Neural crest cell (in vitro differentiated cells): ENCODE measurements at regions not wholly inside any gene's neighbourhood (a gene's known extent, or its start where the extent isn't known, plus 50 kb on each side); places are given as distances from the start of the nearest gene placed in this dataset.

ENCODE experiments used
- DNase-seq: peaks from one replicate; pipeline ENCODE4 v3.0.0; 2021; ENCODE audit warnings: low read depth, mixed read lengths, low spot score
- H3K27ac Mint-ChIP-seq: one replicate; pipeline ENCODE4 v1.8.0; 2021; ENCODE audit warnings: mild to moderate bottlenecking, mixed read lengths; ENCODE audit not compliant: unreplicated experiment
- H3K27me3 Mint-ChIP-seq: 2 replicates; pipeline ENCODE4 v1.8.0; 2021; ENCODE audit warnings: low read depth, mild to moderate bottlenecking, mixed read lengths
- H3K36me3 Mint-ChIP-seq: 2 replicates; pipeline ENCODE4 v1.8.0; 2021; ENCODE audit warnings: low read depth, mild to moderate bottlenecking, mixed read lengths
- H3K4me1 Mint-ChIP-seq: 2 replicates; pipeline ENCODE4 v1.8.0; 2021; ENCODE audit warnings: mixed read lengths
- H3K4me3 Mint-ChIP-seq: one replicate; pipeline ENCODE4 v1.8.0; 2021; ENCODE audit warnings: mild to moderate bottlenecking, mixed read lengths
- H3K9me3 Mint-ChIP-seq: 2 replicates; pipeline ENCODE4 v1.8.0; 2021; ENCODE audit warnings: mixed read lengths
- TF ChIP-seq, protein P1 (sequence below): fragments of 200-600 bp; sonication (generic); conservative IDR thresholded peaks from 2 replicates; pipeline ENCODE4 v1.5.0; 2021; ENCODE audit warnings: antibody characterized with exemption, mild to moderate bottlenecking

DNA sequence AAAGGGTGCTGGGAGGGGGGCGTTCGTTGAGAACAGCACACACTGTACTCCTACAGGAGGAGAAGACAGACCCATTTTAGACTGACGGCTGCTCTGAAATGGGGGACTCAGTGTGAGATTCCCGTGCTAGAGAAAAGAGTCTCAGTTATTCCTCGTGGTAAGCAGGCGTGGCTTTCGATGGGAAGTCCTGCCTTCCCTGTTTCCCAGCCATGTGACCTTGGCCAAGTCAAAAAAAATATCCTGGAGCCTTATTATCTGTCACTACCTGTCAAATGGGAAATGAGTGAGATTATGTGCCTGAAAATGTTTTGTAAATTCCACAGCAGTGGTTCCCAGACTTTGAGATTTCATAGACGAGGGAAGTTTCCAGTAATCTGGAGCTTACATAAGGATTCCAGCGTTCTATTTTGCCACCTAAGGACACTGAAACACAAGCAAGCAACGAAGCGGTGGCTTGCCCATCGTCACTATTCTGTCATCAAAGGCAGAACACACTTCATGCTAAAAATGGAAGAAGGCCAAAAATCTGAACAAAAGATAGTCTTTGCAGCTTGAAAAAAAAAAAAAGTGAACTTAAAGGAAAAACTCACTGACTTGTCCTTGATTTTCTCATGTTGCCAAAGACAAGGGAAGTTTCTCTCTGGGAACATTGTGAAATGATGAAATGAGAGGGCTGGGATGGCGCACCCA is 253.4 kb upstream of the RPL38 start:
- Mint-ChIP-seq H3K36me3 (no peaks in the 10 kb centered on the region), H3K27ac (no peak overlapping the region), H3K4me3 (no peak overlapping the region), H3K9me3 (no peaks in the 10 kb centered on the region), H3K27me3 (peaks cover 13% of the 10 kb centered on the region), H3K4me1 (peaks cover 6% of the 10 kb centered on the region)
- DNase-seq = no peak
- TF ChIP-seq, protein P1, sequence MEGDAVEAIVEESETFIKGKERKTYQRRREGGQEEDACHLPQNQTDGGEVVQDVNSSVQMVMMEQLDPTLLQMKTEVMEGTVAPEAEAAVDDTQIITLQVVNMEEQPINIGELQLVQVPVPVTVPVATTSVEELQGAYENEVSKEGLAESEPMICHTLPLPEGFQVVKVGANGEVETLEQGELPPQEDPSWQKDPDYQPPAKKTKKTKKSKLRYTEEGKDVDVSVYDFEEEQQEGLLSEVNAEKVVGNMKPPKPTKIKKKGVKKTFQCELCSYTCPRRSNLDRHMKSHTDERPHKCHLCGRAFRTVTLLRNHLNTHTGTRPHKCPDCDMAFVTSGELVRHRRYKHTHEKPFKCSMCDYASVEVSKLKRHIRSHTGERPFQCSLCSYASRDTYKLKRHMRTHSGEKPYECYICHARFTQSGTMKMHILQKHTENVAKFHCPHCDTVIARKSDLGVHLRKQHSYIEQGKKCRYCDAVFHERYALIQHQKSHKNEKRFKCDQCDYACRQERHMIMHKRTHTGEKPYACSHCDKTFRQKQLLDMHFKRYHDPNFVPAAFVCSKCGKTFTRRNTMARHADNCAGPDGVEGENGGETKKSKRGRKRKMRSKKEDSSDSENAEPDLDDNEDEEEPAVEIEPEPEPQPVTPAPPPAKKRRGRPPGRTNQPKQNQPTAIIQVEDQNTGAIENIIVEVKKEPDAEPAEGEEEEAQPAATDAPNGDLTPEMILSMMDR = no peak

- Mint-ChIP-seq H3K4me3 (no peak overlapping the region), H3K36me3 (no peaks in the 10 kb centered on the region), H3K27ac (no peak overlapping the region), H3K27me3 (peaks cover 11% of the 10 kb centered on the region), H3K4me1 (peaks cover 6% of the 10 kb centered on the region), H3K9me3 (no peaks in the 10 kb centered on the region)
- TF ChIP-seq, protein P1 = no peak
- DNase-seq = no peak
Observed at GRCh38 chr17:73950593-73950914, 252.9 kb upstream of the RPL38 start.

GRCh38 chr17:73952082-73952479 is 251.4 kb upstream of the RPL38 start:
- Mint-ChIP-seq H3K27me3 (peaks cover 8% of the 10 kb centered on the region), H3K9me3 (no peaks in the 10 kb centered on the region), H3K36me3 (no peaks in the 10 kb centered on the region), H3K27ac (peak overlapping the region; percentile 81), H3K4me1 (peaks cover 6% of the 10 kb centered on the region), H3K4me3 (peak overlapping the region; percentile 75)
- TF ChIP-seq, protein P1 = no peak
- DNase-seq = peak; percentile 32

DNA sequence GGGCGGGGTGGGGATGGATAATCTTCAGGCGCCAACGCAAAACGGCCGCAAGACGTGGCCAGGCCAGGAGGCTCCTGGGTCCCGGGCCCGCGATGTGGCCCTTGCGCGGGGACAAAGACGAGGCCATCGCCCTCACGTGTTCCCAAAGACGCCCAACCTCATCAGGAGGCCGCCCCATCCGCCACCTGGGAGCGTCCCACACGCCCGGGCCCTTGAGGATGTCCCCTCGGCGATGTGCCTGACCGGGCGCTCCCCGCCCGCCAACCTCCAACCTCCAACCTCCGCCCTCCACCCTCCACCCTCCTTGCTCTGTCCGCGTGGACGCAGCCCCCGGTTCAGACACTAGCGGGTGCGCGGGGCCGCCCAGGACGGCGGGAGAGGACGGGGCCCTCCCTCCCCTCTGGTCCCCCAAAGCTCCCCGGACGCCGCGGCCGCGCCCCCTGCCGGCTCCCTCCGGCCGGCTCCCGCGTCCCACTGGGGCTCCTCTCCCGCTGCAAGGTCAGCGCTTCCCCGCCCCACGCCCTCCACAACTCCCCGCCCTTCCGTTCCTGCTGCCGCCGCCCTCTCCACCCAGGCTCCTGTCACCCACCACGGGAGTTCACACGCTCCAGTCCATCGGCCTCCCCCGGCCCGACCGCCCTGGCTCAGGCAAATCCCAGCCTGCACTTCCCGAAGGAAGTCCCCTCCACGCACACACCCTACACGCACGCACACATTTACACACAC is 250.8 kb upstream of the RPL38 start:
- Mint-ChIP-seq H3K27ac (no peak overlapping the region), H3K9me3 (no peaks in the 10 kb centered on the region), H3K27me3 (peaks cover 7% of the 10 kb centered on the region), H3K4me1 (peaks cover 6% of the 10 kb centered on the region), H3K4me3 (peak overlapping the region; percentile 75), H3K36me3 (no peaks in the 10 kb centered on the region)
- peak; percentile 73 for DNase-seq
- TF ChIP-seq, protein P1 = peak; percentile 67

GRCh38 chr17:73953206-73954033 is 250.1 kb upstream of the RPL38 start:
- H3K4me1 Mint-ChIP-seq = peaks cover 6% of the 10 kb centered on the region
- H3K4me3 Mint-ChIP-seq = no peak overlapping the region
- H3K27me3 Mint-ChIP-seq = peaks cover 3% of the 10 kb centered on the region
- H3K36me3 Mint-ChIP-seq = no peaks in the 10 kb centered on the region
- no peaks in the 10 kb centered on the region for H3K9me3 Mint-ChIP-seq
- H3K27ac Mint-ChIP-seq = no peak overlapping the region
- TF ChIP-seq, protein P1 = no peak
- DNase-seq = no peak
